ENCODE measurements at regions not wholly inside any gene's neighbourhood (a gene's known extent, or its start where the extent isn't known, plus 50 kb on each side); places are given as distances from the start of the nearest gene placed in this dataset.
"Not testable (repeated sequence)": the region's sequence is repeated elsewhere in the genome, so short reads cannot be mapped to it uniquely, and the experiment has no call there.

GRCh38 chr2:237196866-237197618 lies 111.4 kb downstream of the COPS8 start:
- DNase-seq: no peak

- no peak for DNase-seq
Observed at GRCh38 chr2:237198164-237198855, 112.6 kb downstream of the COPS8 start.

- DNase-seq: no peak
Observed at GRCh38 chr2:237199082-237199481, 113.4 kb downstream of the COPS8 start.

- DNase-seq: no peak
Observed at GRCh38 chr2:237199577-237199976, 113.9 kb downstream of the COPS8 start.

- no peak for DNase-seq
Observed at GRCh38 chr2:237200462-237200861, 114.8 kb downstream of the COPS8 start.

- no peak for DNase-seq
Observed at GRCh38 chr2:237201461-237202287, 116.0 kb downstream of the COPS8 start.

GRCh38 chr2:237202288-237203030 lies 116.8 kb downstream of the COPS8 start:
- DNase-seq: no peak

- peak in 1 of 2 experiments; percentile 17 for DNase-seq
Observed at GRCh38 chr2:237205043-237205541, 119.4 kb downstream of the COPS8 start.

GRCh38 chr2:237205561-237205971 lies 119.9 kb downstream of the COPS8 start:
- DNase-seq: no peak

- DNase-seq: no peak
Observed at GRCh38 chr2:237207646-237208045, 122.0 kb downstream of the COPS8 start.

- DNase-seq: no peak
Observed at GRCh38 chr2:237208373-237209260, 122.9 kb downstream of the COPS8 start.

GRCh38 chr2:237209885-237210284 lies 124.2 kb downstream of the COPS8 start:
- DNase-seq: no peak

GRCh38 chr2:237210297-237210696 lies 124.6 kb downstream of the COPS8 start:
- no peak for DNase-seq

GRCh38 chr2:237210763-237211162 lies 125.1 kb downstream of the COPS8 start:
- DNase-seq: no peak

- DNase-seq: not testable (repeated sequence)
Observed at GRCh38 chr2:237212356-237213279, 126.9 kb downstream of the COPS8 start.

- DNase-seq: no peak
Observed at GRCh38 chr2:237213315-237214022, 127.8 kb downstream of the COPS8 start.

- DNase-seq: no peak
Observed at GRCh38 chr2:237214030-237214675, 128.5 kb downstream of the COPS8 start.

- DNase-seq: no peak
Observed at GRCh38 chr2:237214963-237215362, 129.3 kb downstream of the COPS8 start.

GRCh38 chr2:237217995-237218616 lies 132.4 kb downstream of the COPS8 start:
- DNase-seq: no peak
